Erythroblast (primary cell): ENCODE measurements at regions not wholly inside any gene's neighbourhood (a gene's known extent, or its start where the extent isn't known, plus 50 kb on each side); places are given as distances from the start of the nearest gene placed in this dataset.

Experiments used
- GATA1 ChIP-seq: IDR thresholded peaks from 2 replicates; pipeline ENCODE4 v1.6.1; 2011; ENCODE audit warnings: low read depth, mild to moderate bottlenecking, control low read depth, low read length, moderate library complexity
- POLR2A ChIP-seq: IDR thresholded peaks from 2 replicates; pipeline ENCODE4 v1.6.1; 2011; ENCODE audit warnings: mild to moderate bottlenecking, low read length

DNA sequence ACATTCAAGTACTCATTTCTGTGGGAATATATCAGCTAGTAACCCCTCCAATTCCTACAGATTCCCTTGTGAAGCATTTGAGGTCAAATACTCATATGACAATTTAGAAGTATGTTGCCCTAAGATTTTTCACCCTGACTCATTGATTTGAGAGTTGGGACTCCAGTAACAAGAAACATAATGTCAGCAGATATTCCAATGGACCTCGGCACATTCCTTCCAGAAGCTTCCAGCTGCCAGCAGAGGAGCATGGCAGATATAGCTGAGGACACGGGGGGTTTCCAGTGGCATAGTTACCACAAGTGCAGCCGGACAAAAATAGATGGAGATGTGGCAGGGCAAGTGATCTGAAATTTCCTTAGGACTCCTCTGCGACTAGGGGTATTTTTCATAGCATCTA lies 101.9 kb upstream of the ARHGAP28 start:
- no peak for TF ChIP-seq POLR2A
- TF ChIP-seq GATA1, result no peak
